H1 (cell line): ENCODE measurements at regions not wholly inside any gene's neighbourhood (a gene's known extent, or its start where the extent isn't known, plus 50 kb on each side); places are given as distances from the start of the nearest gene placed in this dataset.

Source experiments
- CREB1 ChIP-seq: IDR thresholded peaks from 2 replicates; pipeline ENCODE4 v1.6.1; 2012; ENCODE audit warnings: inconsistent platforms
- EP300 ChIP-seq, 2 experiments: IDR thresholded peaks; 1 replicate in 1 of 2; 2 replicates in 1 of 2; pipeline ENCODE4 v1.6.1; 2011 to 2012; ENCODE audit warnings: low read depth in 2 of 2, low read length in 2 of 2, mild to moderate bottlenecking in 2 of 2, borderline replicate concordance in 1 of 2, inconsistent platforms in 1 of 2, moderate library complexity in 1 of 2
- EZH2 ChIP-seq: fragments of 200-600 bp; sonication (generic); IDR thresholded peaks from 2 replicates; pipeline ENCODE4 v1.7.1; 2012; ENCODE audit warnings: low read depth, mild to moderate bottlenecking, moderate library complexity, low read length, inconsistent platforms; ENCODE audit not compliant: severe bottlenecking
- GABPA ChIP-seq: IDR thresholded peaks from 2 replicates; pipeline ENCODE4 v1.6.1; 2011; ENCODE audit warnings: mild to moderate bottlenecking, low read length, moderate library complexity, borderline replicate concordance; ENCODE audit not compliant: insufficient read depth
- GTF2F1 ChIP-seq: IDR thresholded peaks from 2 replicates; pipeline ENCODE4 v1.6.1; 2012; ENCODE audit warnings: low read depth, low read length, improper control_type of control experiment, borderline replicate concordance
- JUN ChIP-seq: IDR thresholded peaks from 2 replicates; pipeline ENCODE4 v1.6.1; 2011; ENCODE audit warnings: low read depth, mild to moderate bottlenecking, improper control_type of control experiment, low read length
- MAX ChIP-seq: IDR thresholded peaks from 2 replicates; pipeline ENCODE4 v1.6.1; 2012; ENCODE audit warnings: inconsistent platforms
- NANOG ChIP-seq: IDR thresholded peaks from 2 replicates; pipeline ENCODE4 v1.6.1; 2011; ENCODE audit warnings: low read length, low read depth, mild to moderate bottlenecking, inconsistent platforms; ENCODE audit not compliant: insufficient read depth, poor library complexity, severe bottlenecking
- POLR2A ChIP-seq, 2 experiments: IDR thresholded peaks; 1 replicate in 1 of 2; 2 replicates in 1 of 2; pipeline ENCODE4 v1.6.1; 2011; ENCODE audit warnings: low read depth in 2 of 2, low read length in 2 of 2, mild to moderate bottlenecking in 2 of 2; ENCODE audit errors: control extremely low read depth in 1 of 2
- TF ChIP-seq, protein P1 (sequence below), 3 experiments: IDR thresholded peaks; 1 replicate in 2 of 3; 2 replicates in 1 of 3; pipeline versions ENCODE4 v1.5.1 to v1.6.1; 2011; ENCODE audit warnings: low read length in 3 of 3, mild to moderate bottlenecking in 3 of 3, inconsistent platforms in 2 of 3, low read depth in 1 of 3, moderate library complexity in 1 of 3; ENCODE audit not compliant: insufficient read depth in 1 of 3; ENCODE audit errors: control extremely low read depth in 1 of 3

DNA sequence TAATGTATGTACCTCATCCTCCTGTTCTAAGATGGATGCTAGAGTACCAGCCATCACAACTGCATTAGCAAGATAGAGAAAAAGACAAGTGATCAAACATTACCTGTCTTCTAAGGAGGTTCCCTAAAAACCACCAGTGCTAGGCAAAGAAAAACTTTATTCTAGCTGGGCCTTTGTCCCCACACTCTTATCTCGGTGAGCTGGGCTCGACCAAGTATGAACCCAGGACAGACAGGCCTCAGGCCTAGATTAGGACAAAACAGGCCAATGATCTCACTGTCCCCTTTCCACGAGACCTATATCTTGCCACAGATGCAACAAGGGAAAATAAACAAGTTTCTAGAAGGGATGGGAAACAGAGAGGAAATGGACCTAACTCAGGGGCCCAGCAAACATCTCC lies 127.6 kb upstream of the PKDCC start:
- TF ChIP-seq, protein P1, sequence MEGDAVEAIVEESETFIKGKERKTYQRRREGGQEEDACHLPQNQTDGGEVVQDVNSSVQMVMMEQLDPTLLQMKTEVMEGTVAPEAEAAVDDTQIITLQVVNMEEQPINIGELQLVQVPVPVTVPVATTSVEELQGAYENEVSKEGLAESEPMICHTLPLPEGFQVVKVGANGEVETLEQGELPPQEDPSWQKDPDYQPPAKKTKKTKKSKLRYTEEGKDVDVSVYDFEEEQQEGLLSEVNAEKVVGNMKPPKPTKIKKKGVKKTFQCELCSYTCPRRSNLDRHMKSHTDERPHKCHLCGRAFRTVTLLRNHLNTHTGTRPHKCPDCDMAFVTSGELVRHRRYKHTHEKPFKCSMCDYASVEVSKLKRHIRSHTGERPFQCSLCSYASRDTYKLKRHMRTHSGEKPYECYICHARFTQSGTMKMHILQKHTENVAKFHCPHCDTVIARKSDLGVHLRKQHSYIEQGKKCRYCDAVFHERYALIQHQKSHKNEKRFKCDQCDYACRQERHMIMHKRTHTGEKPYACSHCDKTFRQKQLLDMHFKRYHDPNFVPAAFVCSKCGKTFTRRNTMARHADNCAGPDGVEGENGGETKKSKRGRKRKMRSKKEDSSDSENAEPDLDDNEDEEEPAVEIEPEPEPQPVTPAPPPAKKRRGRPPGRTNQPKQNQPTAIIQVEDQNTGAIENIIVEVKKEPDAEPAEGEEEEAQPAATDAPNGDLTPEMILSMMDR (IDR thresholded peaks at IDR 0.05; ENCODE audit: control extremely low read depth in 1 of 3, insufficient read depth in 1 of 3, low read depth in 1 of 3, low read length in 3 of 3), result no peak
- TF ChIP-seq GABPA, result no peak
- no peak for TF ChIP-seq GTF2F1
- TF ChIP-seq POLR2A (IDR thresholded peaks at IDR 0.05; ENCODE audit: control extremely low read depth in 1 of 2, low read depth in 2 of 2, low read length in 2 of 2), result no peak
- TF ChIP-seq CREB1, result no peak
- no peak for TF ChIP-seq NANOG
- TF ChIP-seq EP300 (IDR thresholded peaks at IDR 0.05; ENCODE audit: borderline replicate concordance in 1 of 2, low read depth in 2 of 2, low read length in 2 of 2), result no peak
- no peak for TF ChIP-seq JUN
- no peak for TF ChIP-seq MAX
- TF ChIP-seq EZH2, result no peak
